Activated CD8-positive, alpha-beta memory T cell treated with anti-CD3 and anti-CD28 coated beads, Interleukin-2, amount 50 U/mL, for 48 hours (primary cell): ENCODE measurements at regions not wholly inside any gene's neighbourhood (a gene's known extent, or its start where the extent isn't known, plus 50 kb on each side); places are given as distances from the start of the nearest gene placed in this dataset.

Experiments
- DNase-seq: peaks from one replicate; pipeline ENCODE4 v3.0.0-alpha.2; 2020

- no peak for DNase-seq
These were observed 433.9 kb downstream of the TRIML1 start for GRCh38 chr4:188573104-188573503.

- DNase-seq = no peak
These were observed 439.4 kb downstream of the TRIML1 start for GRCh38 chr4:188578657-188579056.

- no peak for DNase-seq
These were observed 456.8 kb downstream of the TRIML1 start for GRCh38 chr4:188596021-188596420.

GRCh38 chr4:188603646-188604045, 464.4 kb downstream of the TRIML1 start:
- DNase-seq = no peak

- no peak for DNase-seq
These were observed 467.4 kb downstream of the TRIML1 start for GRCh38 chr4:188606635-188607034.

GRCh38 chr4:188611143-188611542, 471.9 kb downstream of the TRIML1 start:
- no peak for DNase-seq

GRCh38 chr4:188612659-188613058, 473.4 kb downstream of the TRIML1 start:
- DNase-seq = no peak

- no peak for DNase-seq
These were observed 474.7 kb downstream of the TRIML1 start for GRCh38 chr4:188613976-188614375.

GRCh38 chr4:188619456-188620149, 480.4 kb downstream of the TRIML1 start:
- DNase-seq = no peak

- no peak for DNase-seq
These were observed 481.4 kb downstream of the TRIML1 start for GRCh38 chr4:188620608-188621007.

- DNase-seq = no peak
These were observed 484.1 kb downstream of the TRIML1 start for GRCh38 chr4:188623314-188623854.

GRCh38 chr4:188624370-188624769, 485.1 kb downstream of the TRIML1 start:
- DNase-seq = no peak

- DNase-seq = no peak
These were observed 488.7 kb downstream of the TRIML1 start for GRCh38 chr4:188627892-188628291.

GRCh38 chr4:188639479-188640100, 500.3 kb downstream of the TRIML1 start:
- no peak for DNase-seq

GRCh38 chr4:188647820-188648370, 508.7 kb downstream of the TRIML1 start:
- no peak for DNase-seq

GRCh38 chr4:188649635-188650034, 510.4 kb downstream of the TRIML1 start:
- DNase-seq = no peak

- no peak for DNase-seq
These were observed 511.3 kb downstream of the TRIML1 start for GRCh38 chr4:188650516-188650915.

- DNase-seq = no peak
These were observed 518.1 kb downstream of the TRIML1 start for GRCh38 chr4:188657365-188657764.

GRCh38 chr4:188658958-188659522, 519.8 kb downstream of the TRIML1 start:
- no peak for DNase-seq

- DNase-seq = no peak
These were observed 521.6 kb downstream of the TRIML1 start for GRCh38 chr4:188660796-188661195.

GRCh38 chr4:188661502-188661901, 522.3 kb downstream of the TRIML1 start:
- DNase-seq = no peak

- DNase-seq = no peak
These were observed 524.1 kb downstream of the TRIML1 start for GRCh38 chr4:188663369-188663768.

GRCh38 chr4:188665491-188666457, 526.5 kb downstream of the TRIML1 start:
- DNase-seq = no peak
